ENCODE measurements at regions not wholly inside any gene's neighbourhood (a gene's known extent, or its start where the extent isn't known, plus 50 kb on each side); places are given as distances from the start of the nearest gene placed in this dataset.

GRCh38 chr1:87523466-87523865 lies 194.8 kb downstream of the LMO4 start:
- Histone ChIP-seq H3K27me3 (no peaks in the 10 kb centered on the region), H3K36me3 (no peaks in the 10 kb centered on the region), H3K9me3 (no peaks in the 10 kb centered on the region), H3K4me1 (peaks cover 0 to 14% (median 0%) of the 10 kb centered on the region in 3 donors), H3K4me3 (no peak overlapping the region), H3K27ac (peak overlapping the region in 3 of 4 donors; percentile 51 to 68 (median 51))
- WGBS, 2 donors, result 42 to 73% methylated on average over 2 to 3 of the region's 3 CpGs
- TF ChIP-seq, protein P1, sequence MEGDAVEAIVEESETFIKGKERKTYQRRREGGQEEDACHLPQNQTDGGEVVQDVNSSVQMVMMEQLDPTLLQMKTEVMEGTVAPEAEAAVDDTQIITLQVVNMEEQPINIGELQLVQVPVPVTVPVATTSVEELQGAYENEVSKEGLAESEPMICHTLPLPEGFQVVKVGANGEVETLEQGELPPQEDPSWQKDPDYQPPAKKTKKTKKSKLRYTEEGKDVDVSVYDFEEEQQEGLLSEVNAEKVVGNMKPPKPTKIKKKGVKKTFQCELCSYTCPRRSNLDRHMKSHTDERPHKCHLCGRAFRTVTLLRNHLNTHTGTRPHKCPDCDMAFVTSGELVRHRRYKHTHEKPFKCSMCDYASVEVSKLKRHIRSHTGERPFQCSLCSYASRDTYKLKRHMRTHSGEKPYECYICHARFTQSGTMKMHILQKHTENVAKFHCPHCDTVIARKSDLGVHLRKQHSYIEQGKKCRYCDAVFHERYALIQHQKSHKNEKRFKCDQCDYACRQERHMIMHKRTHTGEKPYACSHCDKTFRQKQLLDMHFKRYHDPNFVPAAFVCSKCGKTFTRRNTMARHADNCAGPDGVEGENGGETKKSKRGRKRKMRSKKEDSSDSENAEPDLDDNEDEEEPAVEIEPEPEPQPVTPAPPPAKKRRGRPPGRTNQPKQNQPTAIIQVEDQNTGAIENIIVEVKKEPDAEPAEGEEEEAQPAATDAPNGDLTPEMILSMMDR (IDR thresholded peaks at IDR 0.05), result no peak
- TF ChIP-seq POLR2A (IDR thresholded peaks at IDR 0.05), result no peak
- intact Hi-C loops (cut with DNase I), result no loop called here
- no peak for DNase-seq

DNA sequence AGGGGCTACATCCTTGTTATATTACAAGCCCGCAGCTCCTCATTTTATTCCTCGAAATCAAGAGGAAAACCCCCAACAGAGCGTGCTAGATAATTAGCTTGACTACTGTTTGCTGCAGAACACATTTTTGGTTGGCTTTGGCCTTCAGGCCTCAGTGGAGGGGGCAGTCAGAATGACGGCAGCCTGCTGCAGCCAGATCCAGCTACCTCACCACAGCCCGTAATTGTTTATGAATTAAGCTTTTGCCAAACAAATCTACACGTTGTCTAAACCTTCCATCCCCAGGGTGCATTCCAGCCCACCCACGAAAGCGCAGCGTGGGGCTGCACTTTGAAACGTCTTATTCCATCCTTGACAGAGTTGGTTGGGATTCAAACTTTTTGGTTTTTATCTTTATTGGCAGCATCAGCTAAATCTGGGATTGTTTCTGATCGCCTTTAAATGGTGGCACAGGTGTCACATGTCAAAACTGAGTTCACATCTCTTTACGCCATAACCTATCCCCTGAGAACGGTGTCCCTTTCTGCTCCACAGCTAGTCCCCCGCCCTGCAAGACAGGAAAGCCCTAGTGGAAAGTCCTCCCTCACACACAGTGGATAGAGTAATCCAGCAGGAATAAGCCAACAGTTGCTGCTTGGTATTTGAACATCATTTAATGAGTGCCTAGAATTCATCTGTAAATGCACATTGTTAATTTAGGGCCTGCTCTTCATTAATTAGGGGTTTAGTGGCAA lies 195.5 kb downstream of the LMO4 start:
- H3K9me3 ChIP-seq, result no peaks in the 10 kb centered on the region
- WGBS, 2 donors, result 60 to 66% methylated on average over 14 of the region's 14 CpGs
- H3K4me3 ChIP-seq, result no peak overlapping the region
- H3K27me3 ChIP-seq, result no peaks in the 10 kb centered on the region
- intact Hi-C loops (cut with DNase I), result no loop called here
- TF ChIP-seq, protein P1 (IDR thresholded peaks at IDR 0.05), result no peak
- no peak for TF ChIP-seq POLR2A (IDR thresholded peaks at IDR 0.05)
- no peak for DNase-seq
- H3K4me1 ChIP-seq, result peaks cover 0 to 14% (median 0%) of the 10 kb centered on the region in 3 donors
- no peaks in the 10 kb centered on the region for H3K36me3 ChIP-seq
- peak overlapping the region in 3 of 4 donors; percentile 51 to 68 (median 51) for H3K27ac ChIP-seq

- peaks cover 0 to 18% (median 0%) of the 10 kb centered on the region in 3 donors for H3K4me1 ChIP-seq
- intact Hi-C loops (cut with DNase I), result no loop called here
- DNase-seq, result no peak
- H3K27ac ChIP-seq, result no peak overlapping the region
- TF ChIP-seq, protein P1 (IDR thresholded peaks at IDR 0.05), result no peak
- TF ChIP-seq POLR2A (IDR thresholded peaks at IDR 0.05), result no peak
- H3K4me3 ChIP-seq, result no peak overlapping the region
- 94 to 97% methylated on average over 10 to 22 of the region's 33 CpGs for WGBS, 2 donors
- H3K27me3 ChIP-seq, result no peaks in the 10 kb centered on the region
- no peaks in the 10 kb centered on the region for H3K36me3 ChIP-seq
- no peaks in the 10 kb centered on the region for H3K9me3 ChIP-seq
These were observed 200.3 kb downstream of the LMO4 start for GRCh38 chr1:87528754-87529517.

- WGBS, 2 donors, result 67 to 75% methylated on average over 7 of the region's 7 CpGs
- Histone ChIP-seq H3K27ac (peak overlapping the region in 1 of 4 donors; percentile 20), H3K4me3 (no peak overlapping the region), H3K36me3 (no peaks in the 10 kb centered on the region), H3K27me3 (no peaks in the 10 kb centered on the region), H3K9me3 (no peaks in the 10 kb centered on the region), H3K4me1 (peaks cover 0 to 10% (median 0%) of the 10 kb centered on the region in 3 donors)
- intact Hi-C loops (cut with DNase I), result no loop called here
- TF ChIP-seq, protein P1 (IDR thresholded peaks at IDR 0.05), result no peak
- TF ChIP-seq POLR2A (IDR thresholded peaks at IDR 0.05), result no peak
- no peak for DNase-seq
These were observed 201.5 kb downstream of the LMO4 start for GRCh38 chr1:87530042-87530807.
